ENCODE measurements at regions not wholly inside any gene's neighbourhood (a gene's known extent, or its start where the extent isn't known, plus 50 kb on each side); places are given as distances from the start of the nearest gene placed in this dataset.

- Mint-ChIP-seq H3K4me1 (no peaks in the 10 kb centered on the region), H3K4me3 (no peak overlapping the region), H3K36me3 (no peaks in the 10 kb centered on the region), H3K9me3 (peaks cover 0 to 2% (median 0%) of the 10 kb centered on the region in 7 donors), H3K27ac (no peak overlapping the region), H3K27me3 (ENCODE audit: low read depth in 3 of 3) (peaks cover 4 to 10% (median 5%) of the 10 kb centered on the region in 3 donors)
- no peak overlapping the region for H3K27ac ChIP-seq (ENCODE audit: low read depth in 1 of 2, low read length in 2 of 2)
- TF ChIP-seq CTCF (IDR thresholded peaks at IDR 0.05), result no peak
- DNase-seq, result no peak
- no peaks in the 10 kb centered on the region for H3K79me2 ChIP-seq (ENCODE audit: insufficient read depth, low read length)
- no peaks in the 10 kb centered on the region for H3K4me1 ChIP-seq (ENCODE audit: control insufficient read depth in 1 of 2, insufficient read depth in 2 of 2, low read length in 2 of 2)
- 48% methylated on average over 9 of the region's 11 CpGs for WGBS (ENCODE audit: insufficient coverage)
- H3K9ac ChIP-seq (ENCODE audit: insufficient read depth, low read length, poor library complexity, severe bottlenecking), result no peak overlapping the region
- no peak overlapping the region for H3K4me2 ChIP-seq (replicated peaks; ENCODE audit: extremely low read depth, low read length, poor library complexity, severe bottlenecking)
- H3K9me3 ChIP-seq (replicated peaks in 1 of 2; ENCODE audit: control insufficient read depth in 1 of 2, insufficient read depth in 1 of 2, low read length in 2 of 2), result no peaks in the 10 kb centered on the region
- intact Hi-C loops (cut with micrococcal nuclease), result no loop called here
- no peak overlapping the region for H3K4me3 ChIP-seq (replicated peaks in 1 of 3; ENCODE audit: low read depth in 2 of 3, low read length in 3 of 3)
- no peaks in the 10 kb centered on the region for H3K36me3 ChIP-seq (replicated peaks in 1 of 2; ENCODE audit: control insufficient read depth in 1 of 2, insufficient read depth in 2 of 2, low read length in 2 of 2)
- H3K27me3 ChIP-seq (ENCODE audit: control insufficient read depth in 2 of 2, insufficient read depth in 2 of 2, low read length in 2 of 2), result no peaks in the 10 kb centered on the region
- H2AFZ ChIP-seq (ENCODE audit: insufficient read depth, low read depth, low read length, poor library complexity, severe bottlenecking), result no peak overlapping the region
- no peaks in the 10 kb centered on the region for H4K20me1 ChIP-seq (ENCODE audit: insufficient read depth, low read length)
These were observed 75.6 kb upstream of the TCERG1L start for GRCh38 chr10:131387018-131387529.

GRCh38 chr10:131391936-131392335 lies 80.4 kb upstream of the TCERG1L start:
- H3K27me3 Mint-ChIP-seq (ENCODE audit: low read depth in 3 of 3), result peaks cover 1 to 9% (median 2%) of the 10 kb centered on the region in 3 donors
- Histone ChIP-seq H3K79me2 (ENCODE audit: insufficient read depth, low read length) (no peaks in the 10 kb centered on the region), H3K4me2 (replicated peaks; ENCODE audit: extremely low read depth, low read length, poor library complexity, severe bottlenecking) (no peak overlapping the region), H3K9me3 (replicated peaks in 1 of 2; ENCODE audit: control insufficient read depth in 1 of 2, insufficient read depth in 1 of 2, low read length in 2 of 2) (no peaks in the 10 kb centered on the region), H3K36me3 (replicated peaks in 1 of 2; ENCODE audit: control insufficient read depth in 1 of 2, insufficient read depth in 2 of 2, low read length in 2 of 2) (no peaks in the 10 kb centered on the region), H3K4me1 (ENCODE audit: control insufficient read depth in 1 of 2, insufficient read depth in 2 of 2, low read length in 2 of 2) (no peaks in the 10 kb centered on the region), H3K4me3 (replicated peaks in 1 of 3; ENCODE audit: low read depth in 2 of 3, low read length in 3 of 3) (no peak overlapping the region), H3K27me3 (ENCODE audit: control insufficient read depth in 2 of 2, insufficient read depth in 2 of 2, low read length in 2 of 2) (no peaks in the 10 kb centered on the region), H4K20me1 (ENCODE audit: insufficient read depth, low read length) (no peaks in the 10 kb centered on the region), H2AFZ (ENCODE audit: insufficient read depth, low read depth, low read length, poor library complexity, severe bottlenecking) (no peak overlapping the region), H3K9ac (ENCODE audit: insufficient read depth, low read length, poor library complexity, severe bottlenecking) (no peak overlapping the region), H3K27ac (ENCODE audit: low read depth in 1 of 2, low read length in 2 of 2) (no peak overlapping the region)
- intact Hi-C loops (cut with micrococcal nuclease), result no loop called here
- no peak overlapping the region for H3K27ac Mint-ChIP-seq
- H3K4me1 Mint-ChIP-seq, result no peaks in the 10 kb centered on the region
- no peak for TF ChIP-seq CTCF (IDR thresholded peaks at IDR 0.05)
- no peak overlapping the region for H3K4me3 Mint-ChIP-seq
- H3K9me3 Mint-ChIP-seq, result peaks cover 0 to 2% (median 0%) of the 10 kb centered on the region in 7 donors
- WGBS (ENCODE audit: insufficient coverage), result 76% methylated on average over 4 of the region's 5 CpGs
- no peaks in the 10 kb centered on the region for H3K36me3 Mint-ChIP-seq
- DNase-seq, result no peak

All from CD14-positive monocyte (primary cell).